GM18511 (cell line): ENCODE measurements at regions not wholly inside any gene's neighbourhood (a gene's known extent, or its start where the extent isn't known, plus 50 kb on each side); places are given as distances from the start of the nearest gene placed in this dataset.
"Not testable (repeated sequence)": the region's sequence is repeated elsewhere in the genome, so short reads cannot be mapped to it uniquely, and the experiment has no call there.

Experiments
- ATAC-seq: cut with Tn5 transposase; IDR thresholded peaks from one replicate; pipeline ENCODE4 v1.9.1; 2021; ENCODE audit warnings: mild to moderate bottlenecking, moderate library complexity; ENCODE audit not compliant: unreplicated experiment

DNA sequence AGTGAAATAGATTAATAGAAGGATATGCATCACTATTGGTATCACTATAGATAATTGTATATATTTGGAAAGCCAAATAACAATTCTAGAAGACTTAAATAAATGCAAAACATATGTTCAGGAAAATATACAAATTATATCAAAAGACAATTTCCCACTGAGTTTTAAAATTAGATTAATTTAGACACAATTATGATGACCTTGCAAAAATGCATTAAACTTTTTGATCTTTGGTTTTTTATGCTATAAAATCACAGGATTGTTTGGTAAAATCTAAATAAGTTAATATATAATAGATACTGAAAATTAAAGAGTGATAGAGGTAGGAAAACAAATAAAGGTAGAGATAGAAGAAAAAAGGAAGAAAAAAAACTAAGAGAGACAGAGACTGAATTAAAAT lies 2027.7 kb downstream of the MRPL39 start:
- ATAC-seq: no peak

DNA sequence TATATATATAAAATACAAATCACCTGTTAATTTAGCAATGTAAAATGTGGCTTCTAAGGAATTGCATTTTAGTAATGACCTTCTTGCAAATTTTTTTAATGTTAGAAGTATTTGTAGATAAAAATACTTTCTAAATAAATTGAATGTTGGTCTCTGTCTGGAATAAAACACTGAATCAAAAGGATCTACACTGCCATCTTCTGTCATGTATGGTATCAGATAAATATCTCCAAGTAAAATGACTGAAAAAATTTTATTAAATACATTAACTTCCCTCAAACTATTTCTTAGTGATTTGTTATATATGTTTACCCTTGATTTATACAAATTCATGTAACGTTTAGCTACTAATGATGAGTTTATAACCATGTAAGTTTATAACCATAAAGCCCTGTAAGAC lies 2029.3 kb downstream of the MRPL39 start:
- ATAC-seq: no peak

- ATAC-seq: no peak
Measured at GRCh38 chr21:23574932-23575331, 2032.3 kb downstream of the MRPL39 start.

GRCh38 chr21:23548924-23549323 lies 2058.4 kb downstream of the MRPL39 start:
- not testable (repeated sequence) for ATAC-seq

- no peak for ATAC-seq
Measured at GRCh38 chr21:23543333-23543732, 2063.9 kb downstream of the MRPL39 start.

- ATAC-seq: no peak
Measured at GRCh38 chr21:23542097-23542496, 2065.2 kb downstream of the MRPL39 start.

- ATAC-seq: no peak
Measured at GRCh38 chr21:23541571-23541970, 2065.7 kb downstream of the MRPL39 start.

- ATAC-seq: no peak
Measured at GRCh38 chr21:23534850-23535249, 2072.4 kb downstream of the MRPL39 start.

- no peak for ATAC-seq
Measured at GRCh38 chr21:23531444-23531843, 2075.8 kb downstream of the MRPL39 start.

DNA sequence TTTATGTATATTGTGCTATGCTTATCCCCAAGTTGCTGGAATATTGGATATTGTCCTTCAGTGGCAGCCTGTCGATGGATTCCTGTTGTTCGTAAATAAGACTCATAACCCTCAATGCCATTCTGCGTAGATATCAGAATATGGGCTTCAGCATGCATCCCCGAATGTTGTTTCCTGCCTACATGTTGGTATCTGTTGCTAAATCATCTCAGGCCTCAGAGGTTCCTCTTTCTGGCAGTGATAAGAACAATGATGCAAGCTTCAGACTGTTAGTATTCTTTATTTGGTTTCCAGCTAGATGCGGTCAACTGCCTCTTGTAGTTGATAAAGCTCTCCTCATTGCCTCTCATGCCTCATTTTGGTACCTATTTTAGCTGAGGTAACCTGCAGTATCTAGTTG lies 2082.6 kb downstream of the MRPL39 start:
- ATAC-seq: no peak

DNA sequence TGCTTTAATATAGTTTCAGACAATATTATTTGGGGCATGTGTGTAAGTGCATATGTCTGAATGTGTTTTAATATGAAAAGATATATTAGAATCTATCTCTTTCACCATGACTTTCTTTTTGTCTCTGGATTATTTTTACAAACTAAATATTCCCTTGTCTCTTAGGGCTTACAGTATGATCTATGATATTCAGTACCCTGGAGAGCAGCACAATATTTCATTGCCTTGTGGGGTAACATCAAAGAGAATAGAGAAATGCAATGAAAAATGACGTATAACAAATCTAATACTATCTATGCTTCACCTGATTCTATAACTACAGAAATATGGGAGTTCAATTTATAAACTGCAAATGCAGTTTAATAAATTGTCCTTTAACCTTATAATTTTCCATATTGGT lies 2084.5 kb downstream of the MRPL39 start:
- no peak for ATAC-seq

GRCh38 chr21:23507501-23507900 lies 2099.8 kb downstream of the MRPL39 start:
- no peak for ATAC-seq

GRCh38 chr21:23496729-23497128 lies 2110.6 kb downstream of the MRPL39 start:
- ATAC-seq: peak; percentile 92

- no peak for ATAC-seq
Measured at GRCh38 chr21:23488245-23488644, 2119.0 kb downstream of the MRPL39 start.

- ATAC-seq: no peak
Measured at GRCh38 chr21:23480591-23481270, 2126.6 kb downstream of the MRPL39 start.

GRCh38 chr21:23478381-23478780 lies 2128.9 kb downstream of the MRPL39 start:
- no peak for ATAC-seq

- ATAC-seq: no peak
Measured at GRCh38 chr21:23475281-23476219, 2131.7 kb downstream of the MRPL39 start.

DNA sequence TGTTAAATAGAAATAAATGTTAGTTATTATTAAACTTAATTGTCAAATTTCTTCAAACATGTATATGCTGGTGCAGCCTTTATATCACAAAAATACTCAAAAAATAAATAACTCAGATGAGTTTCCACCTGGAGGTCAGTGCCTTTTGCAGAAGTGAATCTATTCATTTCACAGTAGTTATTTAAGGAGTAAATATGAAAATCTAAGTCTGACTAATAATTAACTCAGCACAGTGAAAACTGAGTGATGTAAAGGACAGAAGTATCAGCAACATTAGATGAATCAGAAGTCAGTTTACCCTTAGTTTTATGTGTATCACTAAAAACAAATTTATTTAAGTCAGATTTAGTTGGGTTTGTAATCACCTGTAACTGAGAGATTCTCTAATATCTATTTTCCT lies 2135.4 kb downstream of the MRPL39 start:
- ATAC-seq: peak; percentile 94

DNA sequence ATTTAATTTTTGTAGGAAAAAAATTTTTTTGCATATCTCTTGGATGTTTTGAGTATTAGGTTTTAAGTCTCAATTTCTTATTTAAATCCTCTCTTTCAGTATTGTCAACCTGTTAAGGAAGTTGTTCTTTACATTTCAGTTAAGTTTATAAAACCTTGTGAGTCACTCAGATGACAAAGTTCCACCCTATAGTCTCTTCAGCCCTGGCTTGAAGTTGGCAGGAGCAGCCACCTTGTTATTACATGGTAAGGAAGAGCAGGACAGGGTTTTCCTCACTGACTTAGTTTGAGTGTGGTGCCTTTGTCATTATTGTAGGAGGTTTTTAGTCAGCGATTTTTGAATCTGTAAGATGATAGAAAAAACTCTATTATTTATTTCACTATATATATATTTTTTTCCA lies 2143.9 kb downstream of the MRPL39 start:
- no peak for ATAC-seq

GRCh38 chr21:23455676-23456075 lies 2151.6 kb downstream of the MRPL39 start:
- peak; percentile 95 for ATAC-seq

GRCh38 chr21:23452384-23453083 lies 2154.7 kb downstream of the MRPL39 start:
- no peak for ATAC-seq

GRCh38 chr21:23445307-23445706 lies 2162.0 kb downstream of the MRPL39 start:
- no peak for ATAC-seq
